GM12878 (cell line): ENCODE measurements at regions not wholly inside any gene's neighbourhood (a gene's known extent, or its start where the extent isn't known, plus 50 kb on each side); places are given as distances from the start of the nearest gene placed in this dataset.
"Not testable (repeated sequence)": the region's sequence is repeated elsewhere in the genome, so short reads cannot be mapped to it uniquely, and the experiment has no call there.

Experiments
- BHLHE40 ChIP-seq, 2 experiments: fragments of 450-650 bp in 1 of 2; IDR thresholded peaks; 2 replicates each; pipeline ENCODE4 v1.6.1; 2011 to 2017; ENCODE audit warnings: low read depth in 2 of 2, borderline replicate concordance in 1 of 2, improper control_type of control experiment in 1 of 2, low read length in 1 of 2, mild to moderate bottlenecking in 1 of 2
- CREM ChIP-seq: IDR thresholded peaks from 2 replicates; pipeline ENCODE4 v1.6.1; 2014; ENCODE audit warnings: antibody characterized with exemption, low read depth
- CTCF ChIP-seq, 3 experiments: IDR thresholded peaks in 2 of 3; conservative IDR thresholded peaks in 1 of 3; 2 replicates each; pipeline ENCODE4 v1.5.1; 2011; ENCODE audit warnings: low read depth in 3 of 3, low read length in 3 of 3, mild to moderate bottlenecking in 3 of 3, control low read depth in 2 of 3, moderate library complexity in 2 of 3, inconsistent platforms in 1 of 3, mixed read lengths in 1 of 3; ENCODE audit not compliant: control insufficient read depth in 2 of 3, insufficient read depth in 1 of 3; ENCODE audit errors: extremely low read depth in 1 of 3
- MYC ChIP-seq: IDR thresholded peaks from 2 replicates; pipeline ENCODE4 v1.6.1; 2011; ENCODE audit warnings: mild to moderate bottlenecking, low read length, moderate library complexity, inconsistent platforms; ENCODE audit not compliant: insufficient read depth, insufficient replicate concordance, insufficient read length, severe bottlenecking
- NFXL1 ChIP-seq: fragments of 450-650 bp; IDR thresholded peaks from 2 replicates; pipeline ENCODE4 v1.6.1; 2017; ENCODE audit warnings: antibody characterized with exemption, mild to moderate bottlenecking, borderline replicate concordance

GRCh38 chr4:66746918-66747317, 798.4 kb downstream of the CENPC start:
- not testable (repeated sequence) for TF ChIP-seq CTCF (IDR thresholded peaks at IDR 0.05 in 2 of 3, conservative IDR thresholded peaks at IDR 0.05 in 1 of 3; ENCODE audit: control insufficient read depth in 2 of 3, extremely low read depth in 1 of 3, insufficient read depth in 1 of 3, low read depth in 3 of 3, low read length in 3 of 3); CREM; NFXL1; MYC; BHLHE40 (IDR thresholded peaks at IDR 0.05; ENCODE audit: borderline replicate concordance in 1 of 2, low read depth in 2 of 2, low read length in 1 of 2)
